GM18868 (cell line): ENCODE measurements at regions not wholly inside any gene's neighbourhood (a gene's known extent, or its start where the extent isn't known, plus 50 kb on each side); places are given as distances from the start of the nearest gene placed in this dataset.

Source experiments
- ATAC-seq: cut with Tn5 transposase; IDR thresholded peaks from one replicate; pipeline ENCODE4 v1.9.1; 2021; ENCODE audit warnings: mild to moderate bottlenecking, moderate library complexity; ENCODE audit not compliant: unreplicated experiment

- no peak for ATAC-seq
These were observed 77.1 kb downstream of the CMPK2 start for GRCh38 chr2:6788614-6789013.

- no peak for ATAC-seq
These were observed 76.1 kb downstream of the CMPK2 start for GRCh38 chr2:6789559-6790138.

- ATAC-seq, result no peak
These were observed 74.0 kb downstream of the CMPK2 start for GRCh38 chr2:6791682-6792081.

GRCh38 chr2:6792883-6793282 is 72.8 kb downstream of the CMPK2 start:
- ATAC-seq, result no peak

GRCh38 chr2:6793371-6793770 is 72.3 kb downstream of the CMPK2 start:
- no peak for ATAC-seq

GRCh38 chr2:6793913-6794312 is 71.8 kb downstream of the CMPK2 start:
- ATAC-seq, result no peak

- no peak for ATAC-seq
These were observed 71.3 kb downstream of the CMPK2 start for GRCh38 chr2:6794448-6794847.
